ENCODE measurements at regions not wholly inside any gene's neighbourhood (a gene's known extent, or its start where the extent isn't known, plus 50 kb on each side); places are given as distances from the start of the nearest gene placed in this dataset.

GRCh38 chr17:63382136-63382535 lies 64.0 kb downstream of the CYB561 start:
- DNase-seq (ENCODE audit: low read depth) = no peak

Data from activated T-cell treated with anti-CD3 and anti-CD28 coated beads for 48 hours (primary cell).